GM23338 (cell line): ENCODE measurements at regions not wholly inside any gene's neighbourhood (a gene's known extent, or its start where the extent isn't known, plus 50 kb on each side); places are given as distances from the start of the nearest gene placed in this dataset.

ENCODE experiments used
- ATAC-seq: fragments of 200-7000 bp; cut with Tn5 transposase; 3 replicates; pipeline ENCODE4 v1.9.1; 2020
- DNase-seq: peaks from one replicate; pipeline ENCODE4 v3.0.0-alpha.2; 2015; ENCODE audit warnings: low spot score
- H2AFZ ChIP-seq: fragments of 200-600 bp; sonication (generic); 2 replicates; pipeline ENCODE4 v1.8.0; 2016; ENCODE audit warnings: antibody characterized with exemption, mild to moderate bottlenecking, moderate library complexity
- H3F3A ChIP-seq: fragments of 200-600 bp; sonication (generic); replicated peaks from 2 replicates; pipeline ENCODE4 v1.8.0; 2017; ENCODE audit warnings: antibody characterized with exemption, mixed run types, low read depth
- H3K27ac ChIP-seq: fragments of 200-600 bp; sonication (generic); 2 replicates; pipeline ENCODE4 v1.6.1; 2016; ENCODE audit warnings: low read depth
- H3K27me3 ChIP-seq: fragments of 200-600 bp; sonication (generic); 2 replicates; pipeline ENCODE4 v1.8.0; 2016; ENCODE audit warnings: mild to moderate bottlenecking, mixed run types, moderate library complexity; ENCODE audit not compliant: insufficient read depth
- H3K36me3 ChIP-seq: fragments of 200-600 bp; sonication (generic); 2 replicates; pipeline ENCODE4 v1.8.0; 2016; ENCODE audit warnings: mild to moderate bottlenecking; ENCODE audit not compliant: insufficient read depth
- H3K4me1 ChIP-seq: fragments of 200-600 bp; sonication (generic); 2 replicates; pipeline ENCODE4 v1.8.0; 2016; ENCODE audit warnings: mild to moderate bottlenecking, moderate library complexity; ENCODE audit not compliant: insufficient read depth
- H3K4me2 ChIP-seq: fragments of 200-600 bp; sonication (generic); 2 replicates; pipeline ENCODE4 v1.7.1; 2017; ENCODE audit warnings: mixed run types
- H3K4me3 ChIP-seq: fragments of 200-600 bp; sonication (generic); 2 replicates; pipeline ENCODE4 v1.6.1; 2016; ENCODE audit warnings: mixed run types
- H3K79me2 ChIP-seq: fragments of 200-600 bp; sonication (generic); replicated peaks from 2 replicates; pipeline ENCODE4 v1.8.0; 2017; ENCODE audit warnings: mild to moderate bottlenecking; ENCODE audit not compliant: insufficient read depth
- H3K9me2 ChIP-seq: fragments of 200-600 bp; sonication (generic); 2 replicates; pipeline ENCODE4 v1.8.0; 2017; ENCODE audit not compliant: insufficient read depth
- H4K20me1 ChIP-seq: fragments of 200-600 bp; sonication (generic); replicated peaks from 2 replicates; pipeline ENCODE4 v1.8.0; 2017; ENCODE audit warnings: mild to moderate bottlenecking; ENCODE audit not compliant: insufficient read depth
- H3K27ac Mint-ChIP-seq: 2 replicates; pipeline ENCODE4 v1.8.0; 2020; ENCODE audit warnings: inconsistent platforms, mild to moderate bottlenecking, moderate library complexity, mixed read lengths
- H3K27me3 Mint-ChIP-seq: 3 replicates; pipeline ENCODE4 v1.8.0; 2022; ENCODE audit warnings: low read depth, mild to moderate bottlenecking, moderate library complexity, mixed read lengths, inconsistent platforms; ENCODE audit not compliant: insufficient read depth, poor library complexity
- H3K36me3 Mint-ChIP-seq: 3 replicates; pipeline ENCODE4 v1.8.0; 2021; ENCODE audit warnings: low read depth, mild to moderate bottlenecking, inconsistent platforms, moderate library complexity, mixed read lengths
- H3K4me1 Mint-ChIP-seq: 3 replicates; pipeline ENCODE4 v1.8.0; 2020; ENCODE audit warnings: mild to moderate bottlenecking, inconsistent platforms, mixed read lengths
- H3K4me3 Mint-ChIP-seq: 3 replicates; pipeline ENCODE4 v1.8.0; 2021; ENCODE audit warnings: moderate library complexity, mild to moderate bottlenecking, inconsistent platforms, mixed read lengths
- H3K9me3 Mint-ChIP-seq: 3 replicates; pipeline ENCODE4 v1.8.0; 2020; ENCODE audit warnings: moderate library complexity, mild to moderate bottlenecking, inconsistent platforms, mixed read lengths
- CREB1 ChIP-seq: fragments of 250-450 bp; sonication (Bioruptor Pico); IDR thresholded peaks from 2 replicates; pipeline ENCODE4 v1.5.0; 2020; ENCODE audit warnings: low read depth, mild to moderate bottlenecking, moderate library complexity
- EZH2 ChIP-seq: fragments of 200-600 bp; sonication (generic); IDR thresholded peaks from one replicate; pipeline ENCODE4 v1.8.0; 2017; ENCODE audit warnings: antibody characterized with exemption, mild to moderate bottlenecking, low read depth; ENCODE audit not compliant: unreplicated experiment
- NANOG ChIP-seq: IDR thresholded peaks from 2 replicates; pipeline ENCODE4 v1.6.1; 2016; ENCODE audit warnings: antibody characterized with exemption, borderline replicate concordance
- POLR2AphosphoS5 ChIP-seq: IDR thresholded peaks from 2 replicates; pipeline ENCODE4 v1.6.1; 2016; ENCODE audit warnings: antibody characterized with exemption, low read depth
- STAT1 ChIP-seq: IDR thresholded peaks from one replicate; pipeline ENCODE4 v1.6.1; 2016; ENCODE audit warnings: antibody characterized with exemption; ENCODE audit not compliant: unreplicated experiment
- ZNF114 ChIP-seq: fragments of 250-450 bp; sonication (Bioruptor Pico); IDR thresholded peaks from 2 replicates; pipeline ENCODE4 v1.5.0; 2020; ENCODE audit warnings: mild to moderate bottlenecking, moderate library complexity
- ZNF331 ChIP-seq: fragments of 250-450 bp; sonication (Bioruptor Pico); IDR thresholded peaks from 2 replicates; pipeline ENCODE4 v1.5.0; 2020; ENCODE audit warnings: low read depth, mild to moderate bottlenecking, moderate library complexity
- TF ChIP-seq, protein P1 (sequence below): fragments of 250-450 bp; sonication (Bioruptor Pico); IDR thresholded peaks from 2 replicates; pipeline ENCODE4 v1.5.0; 2020; ENCODE audit warnings: mild to moderate bottlenecking, moderate library complexity
- TF ChIP-seq, protein P2 (sequence below): IDR thresholded peaks from one replicate; pipeline ENCODE4 v1.6.1; 2018; ENCODE audit warnings: antibody characterized with exemption; ENCODE audit not compliant: unreplicated experiment

DNA sequence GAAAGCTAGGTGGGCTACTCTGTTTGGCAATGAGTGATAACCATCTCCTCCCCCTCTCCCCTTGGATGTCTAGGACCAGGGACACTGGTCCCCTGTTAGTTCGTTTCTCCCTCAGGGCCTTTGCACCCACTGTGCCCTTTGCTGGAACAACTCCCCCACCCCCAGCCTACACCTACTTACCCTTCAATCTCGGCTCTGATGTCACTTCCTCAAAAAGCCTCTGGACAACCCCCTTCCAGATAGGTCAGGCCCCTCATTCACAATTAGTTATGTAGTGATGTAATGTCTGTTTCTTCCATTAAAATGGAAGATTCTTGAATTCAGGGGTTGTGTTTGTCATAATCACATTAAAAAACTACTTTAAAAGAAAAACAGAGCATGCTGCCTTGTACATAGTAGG lies 152.9 kb downstream of the SNX10 start:
- no peak for DNase-seq
- H3K36me3 ChIP-seq: no peaks in the 10 kb centered on the region
- ATAC-seq: no peak
- H3K9me3 Mint-ChIP-seq: no peaks in the 10 kb centered on the region; the same call in 1 of the 3 replicates
- peaks cover 23% of the 10 kb centered on the region for H3K4me1 ChIP-seq
- H3K36me3 Mint-ChIP-seq: no peaks in the 10 kb centered on the region; the same call in 2 of the 3 replicates
- no peak for TF ChIP-seq EZH2
- TF ChIP-seq, protein P1, sequence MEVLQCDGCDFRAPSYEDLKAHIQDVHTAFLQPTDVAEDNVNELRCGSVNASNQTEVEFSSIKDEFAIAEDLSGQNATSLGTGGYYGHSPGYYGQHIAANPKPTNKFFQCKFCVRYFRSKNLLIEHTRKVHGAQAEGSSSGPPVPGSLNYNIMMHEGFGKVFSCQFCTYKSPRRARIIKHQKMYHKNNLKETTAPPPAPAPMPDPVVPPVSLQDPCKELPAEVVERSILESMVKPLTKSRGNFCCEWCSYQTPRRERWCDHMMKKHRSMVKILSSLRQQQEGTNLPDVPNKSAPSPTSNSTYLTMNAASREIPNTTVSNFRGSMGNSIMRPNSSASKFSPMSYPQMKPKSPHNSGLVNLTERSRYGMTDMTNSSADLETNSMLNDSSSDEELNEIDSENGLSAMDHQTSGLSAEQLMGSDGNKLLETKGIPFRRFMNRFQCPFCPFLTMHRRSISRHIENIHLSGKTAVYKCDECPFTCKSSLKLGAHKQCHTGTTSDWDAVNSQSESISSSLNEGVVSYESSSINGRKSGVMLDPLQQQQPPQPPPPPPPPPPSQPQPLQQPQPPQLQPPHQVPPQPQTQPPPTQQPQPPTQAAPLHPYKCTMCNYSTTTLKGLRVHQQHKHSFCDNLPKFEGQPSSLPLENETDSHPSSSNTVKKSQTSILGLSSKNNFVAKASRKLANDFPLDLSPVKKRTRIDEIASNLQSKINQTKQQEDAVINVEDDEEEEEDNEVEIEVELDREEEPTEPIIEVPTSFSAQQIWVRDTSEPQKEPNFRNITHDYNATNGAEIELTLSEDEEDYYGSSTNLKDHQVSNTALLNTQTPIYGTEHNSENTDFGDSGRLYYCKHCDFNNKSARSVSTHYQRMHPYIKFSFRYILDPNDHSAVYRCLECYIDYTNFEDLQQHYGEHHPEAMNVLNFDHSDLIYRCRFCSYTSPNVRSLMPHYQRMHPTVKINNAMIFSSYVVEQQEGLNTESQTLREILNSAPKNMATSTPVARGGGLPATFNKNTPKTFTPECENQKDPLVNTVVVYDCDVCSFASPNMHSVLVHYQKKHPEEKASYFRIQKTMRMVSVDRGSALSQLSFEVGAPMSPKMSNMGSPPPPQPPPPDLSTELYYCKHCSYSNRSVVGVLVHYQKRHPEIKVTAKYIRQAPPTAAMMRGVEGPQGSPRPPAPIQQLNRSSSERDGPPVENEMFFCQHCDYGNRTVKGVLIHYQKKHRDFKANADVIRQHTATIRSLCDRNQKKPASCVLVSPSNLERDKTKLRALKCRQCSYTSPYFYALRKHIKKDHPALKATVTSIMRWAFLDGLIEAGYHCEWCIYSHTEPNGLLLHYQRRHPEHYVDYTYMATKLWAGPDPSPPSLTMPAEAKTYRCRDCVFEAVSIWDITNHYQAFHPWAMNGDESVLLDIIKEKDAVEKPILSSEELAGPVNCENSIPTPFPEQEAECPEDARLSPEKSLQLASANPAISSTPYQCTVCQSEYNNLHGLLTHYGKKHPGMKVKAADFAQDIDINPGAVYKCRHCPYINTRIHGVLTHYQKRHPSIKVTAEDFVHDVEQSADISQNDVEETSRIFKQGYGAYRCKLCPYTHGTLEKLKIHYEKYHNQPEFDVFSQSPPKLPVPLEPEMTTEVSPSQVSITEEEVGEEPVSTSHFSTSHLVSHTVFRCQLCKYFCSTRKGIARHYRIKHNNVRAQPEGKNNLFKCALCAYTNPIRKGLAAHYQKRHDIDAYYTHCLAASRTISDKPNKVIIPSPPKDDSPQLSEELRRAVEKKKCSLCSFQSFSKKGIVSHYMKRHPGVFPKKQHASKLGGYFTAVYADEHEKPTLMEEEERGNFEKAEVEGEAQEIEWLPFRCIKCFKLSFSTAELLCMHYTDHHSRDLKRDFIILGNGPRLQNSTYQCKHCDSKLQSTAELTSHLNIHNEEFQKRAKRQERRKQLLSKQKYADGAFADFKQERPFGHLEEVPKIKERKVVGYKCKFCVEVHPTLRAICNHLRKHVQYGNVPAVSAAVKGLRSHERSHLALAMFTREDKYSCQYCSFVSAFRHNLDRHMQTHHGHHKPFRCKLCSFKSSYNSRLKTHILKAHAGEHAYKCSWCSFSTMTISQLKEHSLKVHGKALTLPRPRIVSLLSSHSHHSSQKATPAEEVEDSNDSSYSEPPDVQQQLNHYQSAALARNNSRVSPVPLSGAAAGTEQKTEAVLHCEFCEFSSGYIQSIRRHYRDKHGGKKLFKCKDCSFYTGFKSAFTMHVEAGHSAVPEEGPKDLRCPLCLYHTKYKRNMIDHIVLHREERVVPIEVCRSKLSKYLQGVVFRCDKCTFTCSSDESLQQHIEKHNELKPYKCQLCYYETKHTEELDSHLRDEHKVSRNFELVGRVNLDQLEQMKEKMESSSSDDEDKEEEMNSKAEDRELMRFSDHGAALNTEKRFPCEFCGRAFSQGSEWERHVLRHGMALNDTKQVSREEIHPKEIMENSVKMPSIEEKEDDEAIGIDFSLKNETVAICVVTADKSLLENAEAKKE: no peak
- no peak for TF ChIP-seq STAT1
- no peak for TF ChIP-seq CREB1 (CRISPR knock-in tag)
- TF ChIP-seq NANOG: no peak
- TF ChIP-seq, protein P2, sequence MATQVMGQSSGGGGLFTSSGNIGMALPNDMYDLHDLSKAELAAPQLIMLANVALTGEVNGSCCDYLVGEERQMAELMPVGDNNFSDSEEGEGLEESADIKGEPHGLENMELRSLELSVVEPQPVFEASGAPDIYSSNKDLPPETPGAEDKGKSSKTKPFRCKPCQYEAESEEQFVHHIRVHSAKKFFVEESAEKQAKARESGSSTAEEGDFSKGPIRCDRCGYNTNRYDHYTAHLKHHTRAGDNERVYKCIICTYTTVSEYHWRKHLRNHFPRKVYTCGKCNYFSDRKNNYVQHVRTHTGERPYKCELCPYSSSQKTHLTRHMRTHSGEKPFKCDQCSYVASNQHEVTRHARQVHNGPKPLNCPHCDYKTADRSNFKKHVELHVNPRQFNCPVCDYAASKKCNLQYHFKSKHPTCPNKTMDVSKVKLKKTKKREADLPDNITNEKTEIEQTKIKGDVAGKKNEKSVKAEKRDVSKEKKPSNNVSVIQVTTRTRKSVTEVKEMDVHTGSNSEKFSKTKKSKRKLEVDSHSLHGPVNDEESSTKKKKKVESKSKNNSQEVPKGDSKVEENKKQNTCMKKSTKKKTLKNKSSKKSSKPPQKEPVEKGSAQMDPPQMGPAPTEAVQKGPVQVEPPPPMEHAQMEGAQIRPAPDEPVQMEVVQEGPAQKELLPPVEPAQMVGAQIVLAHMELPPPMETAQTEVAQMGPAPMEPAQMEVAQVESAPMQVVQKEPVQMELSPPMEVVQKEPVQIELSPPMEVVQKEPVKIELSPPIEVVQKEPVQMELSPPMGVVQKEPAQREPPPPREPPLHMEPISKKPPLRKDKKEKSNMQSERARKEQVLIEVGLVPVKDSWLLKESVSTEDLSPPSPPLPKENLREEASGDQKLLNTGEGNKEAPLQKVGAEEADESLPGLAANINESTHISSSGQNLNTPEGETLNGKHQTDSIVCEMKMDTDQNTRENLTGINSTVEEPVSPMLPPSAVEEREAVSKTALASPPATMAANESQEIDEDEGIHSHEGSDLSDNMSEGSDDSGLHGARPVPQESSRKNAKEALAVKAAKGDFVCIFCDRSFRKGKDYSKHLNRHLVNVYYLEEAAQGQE: no peak
- TF ChIP-seq POLR2AphosphoS5: no peak
- TF ChIP-seq ZNF331: no peak
- no peak for TF ChIP-seq ZNF114 (CRISPR knock-in tag)
- no peaks in the 10 kb centered on the region for H3K27me3 ChIP-seq
- H3K79me2 ChIP-seq: no peaks in the 10 kb centered on the region
- H3K4me3 Mint-ChIP-seq: no peak overlapping the region
- no peaks in the 10 kb centered on the region for H4K20me1 ChIP-seq
- H3K27ac ChIP-seq: no peak overlapping the region
- peaks cover 6% of the 10 kb centered on the region; the same call in 1 of the 2 replicates for H3K9me2 ChIP-seq
- H3K27me3 Mint-ChIP-seq: peaks cover 6% of the 10 kb centered on the region
- H3F3A ChIP-seq: no peaks in the 10 kb centered on the region
- no peak overlapping the region for H3K27ac Mint-ChIP-seq
- no peak overlapping the region for H2AFZ ChIP-seq
- H3K4me3 ChIP-seq: no peak overlapping the region
- peaks cover 25% of the 10 kb centered on the region for H3K4me1 Mint-ChIP-seq
- H3K4me2 ChIP-seq: no peak overlapping the region
